SK-N-SH treated with all-trans-retinoic acid at 6 μM for 48 hours (cell line): ENCODE measurements at regions not wholly inside any gene's neighbourhood (a gene's known extent, or its start where the extent isn't known, plus 50 kb on each side); places are given as distances from the start of the nearest gene placed in this dataset.

ENCODE experiments used
- ATAC-seq: fragments of 200-7000 bp; cut with Tn5 transposase; 3 replicates; pipeline ENCODE4 v1.9.1; 2020; ENCODE audit warnings: mild to moderate bottlenecking, moderate library complexity
- ARNTL ChIP-seq: fragments of 450-650 bp; formaldehyde crosslinking; IDR thresholded peaks from 2 replicates; pipeline ENCODE4 v1.5.0; 2020; ENCODE audit warnings: low read depth, mild to moderate bottlenecking, moderate library complexity, borderline replicate concordance
- BACH2 ChIP-seq: fragments of 250-450 bp; sonication (Bioruptor Pico); IDR thresholded peaks from 2 replicates; pipeline ENCODE4 v1.9.0; 2021; ENCODE audit warnings: mild to moderate bottlenecking, borderline replicate concordance
- CREB5 ChIP-seq: fragments of 250-450 bp; sonication (Bioruptor Pico); IDR thresholded peaks from 2 replicates; pipeline ENCODE4 v1.5.1; 2020; ENCODE audit warnings: low read depth, mild to moderate bottlenecking, moderate library complexity
- CSRNP3 ChIP-seq: fragments of 250-450 bp; sonication (Bioruptor Pico); IDR thresholded peaks from 2 replicates; pipeline ENCODE4 v1.5.1; 2021; ENCODE audit warnings: mild to moderate bottlenecking, moderate library complexity
- ESRRG ChIP-seq: fragments of 250-450 bp; sonication (Bioruptor Pico); IDR thresholded peaks from 2 replicates; pipeline ENCODE4 v1.6.1; 2021; ENCODE audit warnings: mild to moderate bottlenecking
- GLIS3 ChIP-seq: fragments of 250-450 bp; sonication (Bioruptor Pico); IDR thresholded peaks from 2 replicates; pipeline ENCODE4 v1.5.0; 2020; ENCODE audit warnings: mild to moderate bottlenecking, moderate library complexity
- ISL1 ChIP-seq: fragments of 250-450 bp; sonication (Bioruptor Pico); IDR thresholded peaks from 2 replicates; pipeline ENCODE4 v2.1.2; 2022; ENCODE audit warnings: mild to moderate bottlenecking, moderate library complexity
- OSR1 ChIP-seq: fragments of 250-450 bp; sonication (Bioruptor Pico); IDR thresholded peaks from 2 replicates; pipeline ENCODE4 v1.8.0; 2022; ENCODE audit warnings: moderate library complexity, mild to moderate bottlenecking, inconsistent platforms
- PATZ1 ChIP-seq: fragments of 250-450 bp; sonication (Bioruptor Pico); IDR thresholded peaks from 2 replicates; pipeline ENCODE4 v1.8.0; 2020; ENCODE audit warnings: mild to moderate bottlenecking, moderate library complexity, borderline replicate concordance
- POU6F1 ChIP-seq: fragments of 250-450 bp; sonication (Bioruptor Pico); IDR thresholded peaks from 2 replicates; pipeline ENCODE4 v1.8.0; 2021; ENCODE audit warnings: low read depth, mild to moderate bottlenecking, moderate library complexity, borderline replicate concordance
- PPARA ChIP-seq: fragments of 250-450 bp; sonication (Bioruptor Pico); IDR thresholded peaks from 2 replicates; pipeline ENCODE4 v1.5.0; 2020; ENCODE audit warnings: mild to moderate bottlenecking, borderline replicate concordance
- RARB ChIP-seq: fragments of 250-450 bp; sonication (Bioruptor Pico); IDR thresholded peaks from 2 replicates; pipeline ENCODE4 v1.8.0; 2021; ENCODE audit warnings: mild to moderate bottlenecking, moderate library complexity
- SNAI2 ChIP-seq: fragments of 250-450 bp; sonication (Bioruptor Pico); IDR thresholded peaks from 2 replicates; pipeline ENCODE4 v1.5.0; 2020; ENCODE audit warnings: mild to moderate bottlenecking, moderate library complexity
- TCF4 ChIP-seq: fragments of 250-450 bp; sonication (Bioruptor Pico); IDR thresholded peaks from 2 replicates; pipeline ENCODE4 v1.8.0; 2021; ENCODE audit warnings: mild to moderate bottlenecking, moderate library complexity, borderline replicate concordance
- TOX ChIP-seq: fragments of 250-450 bp; sonication (Bioruptor Pico); IDR thresholded peaks from 2 replicates; pipeline ENCODE4 v1.8.0; 2021; ENCODE audit warnings: mild to moderate bottlenecking, moderate library complexity, borderline replicate concordance
- TSHZ2 ChIP-seq: fragments of 250-450 bp; sonication (Bioruptor Pico); IDR thresholded peaks from 2 replicates; pipeline ENCODE4 v1.5.0; 2020; ENCODE audit warnings: mild to moderate bottlenecking, moderate library complexity
- ZC3H10 ChIP-seq: fragments of 250-450 bp; sonication (Bioruptor Pico); IDR thresholded peaks from 2 replicates; pipeline ENCODE4 v1.5.1; 2021; ENCODE audit warnings: mild to moderate bottlenecking, moderate library complexity
- ZFP3 ChIP-seq: fragments of 250-450 bp; sonication (Bioruptor Pico); IDR thresholded peaks from 2 replicates; pipeline ENCODE4 v1.5.0; 2020; ENCODE audit warnings: mild to moderate bottlenecking, moderate library complexity
- ZFP30 ChIP-seq: fragments of 450-650 bp; formaldehyde crosslinking; IDR thresholded peaks from 2 replicates; pipeline ENCODE4 v1.5.0; 2022; ENCODE audit warnings: mild to moderate bottlenecking, moderate library complexity
- ZNF565 ChIP-seq: fragments of 450-650 bp; formaldehyde crosslinking; conservative IDR thresholded peaks from 2 replicates; pipeline ENCODE4 v1.5.0; 2020; ENCODE audit warnings: low read depth, mild to moderate bottlenecking, moderate library complexity
- ZNF70 ChIP-seq: fragments of 450-650 bp; formaldehyde crosslinking; IDR thresholded peaks from 2 replicates; pipeline ENCODE4 v1.5.0; 2020; ENCODE audit warnings: mild to moderate bottlenecking, moderate library complexity

- TF ChIP-seq OSR1 (CRISPR knock-in tag) (no peak), PATZ1 (CRISPR knock-in tag) (no peak), TOX (CRISPR knock-in tag) (no peak), ZFP30 (CRISPR knock-in tag) (no peak), GLIS3 (CRISPR knock-in tag) (no peak), RARB (no peak), TSHZ2 (CRISPR knock-in tag) (no peak), ARNTL (no peak), ZNF565 (CRISPR knock-in tag) (no peak), BACH2 (CRISPR knock-in tag) (no peak), PPARA (CRISPR knock-in tag) (no peak), ZNF70 (CRISPR knock-in tag) (no peak), ESRRG (no peak), ZC3H10 (CRISPR knock-in tag) (no peak), SNAI2 (CRISPR knock-in tag) (no peak), TCF4 (CRISPR knock-in tag) (no peak), CSRNP3 (CRISPR knock-in tag) (no peak), POU6F1 (CRISPR knock-in tag) (no peak), ZFP3 (CRISPR knock-in tag) (no peak)
- no peak for ATAC-seq
Measured at GRCh38 chr4:7141151-7141834, 51.0 kb upstream of the SORCS2 start.

GRCh38 chr4:7140692-7141069 lies 51.7 kb upstream of the SORCS2 start:
- TF ChIP-seq ZFP30 (CRISPR knock-in tag) (no peak), OSR1 (CRISPR knock-in tag) (no peak), ZC3H10 (CRISPR knock-in tag) (no peak), BACH2 (CRISPR knock-in tag) (no peak), ZFP3 (CRISPR knock-in tag) (no peak), PPARA (CRISPR knock-in tag) (no peak), POU6F1 (CRISPR knock-in tag) (no peak)
- ATAC-seq: no peak

- TF ChIP-seq ISL1 (CRISPR knock-in tag) (no peak), ARNTL (no peak), POU6F1 (CRISPR knock-in tag) (no peak), PPARA (CRISPR knock-in tag) (no peak), TCF4 (CRISPR knock-in tag) (no peak), CREB5 (CRISPR knock-in tag) (no peak), GLIS3 (CRISPR knock-in tag) (no peak), SNAI2 (CRISPR knock-in tag) (no peak)
- no peak for ATAC-seq
Measured at GRCh38 chr4:7140062-7140691, 52.2 kb upstream of the SORCS2 start.
